ENCODE measurements at regions not wholly inside any gene's neighbourhood (a gene's known extent, or its start where the extent isn't known, plus 50 kb on each side); places are given as distances from the start of the nearest gene placed in this dataset.

DNA sequence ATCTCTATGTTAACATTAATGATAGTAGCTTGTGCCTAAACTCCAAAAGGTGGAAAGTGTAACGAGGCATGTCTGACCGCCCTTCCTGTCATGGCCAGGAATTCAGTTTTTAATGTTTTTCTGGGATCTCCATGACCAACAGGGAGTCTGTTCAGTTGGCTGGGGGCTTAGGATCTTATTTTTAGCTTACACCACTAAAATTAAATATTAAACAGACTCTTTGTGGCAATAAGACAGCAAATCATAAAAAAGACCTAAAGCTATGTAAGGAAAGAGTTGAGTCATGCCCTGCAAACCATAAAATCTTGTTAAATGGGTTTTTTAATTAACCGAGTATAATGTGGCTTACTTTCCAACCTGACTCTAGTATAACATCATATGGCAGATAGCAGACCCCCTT, 247.8 kb downstream of the DIRAS2 start:
- no peak for FAIRE-seq
- no peak for DNase-seq (ENCODE audit: insufficient read length, low spot score)

DNA sequence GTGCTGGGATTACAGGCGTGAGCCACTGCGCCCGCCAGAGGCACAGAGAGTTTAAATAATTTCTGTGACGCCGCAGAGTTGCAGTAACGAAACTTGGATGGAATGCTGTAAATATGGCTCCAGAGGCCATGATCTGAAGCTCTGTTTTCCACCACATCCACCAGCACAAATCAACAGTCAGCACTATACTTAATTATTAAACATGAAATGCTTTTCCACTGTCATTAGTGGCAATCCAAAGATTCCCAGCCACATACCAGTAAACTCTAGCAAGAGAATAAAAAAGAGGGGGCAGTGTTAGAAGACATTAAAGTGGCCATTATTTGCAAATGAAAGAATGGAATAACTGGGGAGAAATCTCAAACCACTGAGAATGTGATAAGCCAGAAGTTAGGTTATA, 242.5 kb downstream of the DIRAS2 start:
- DNase-seq (ENCODE audit: insufficient read length, low spot score), result no peak
- no peak for FAIRE-seq

DNA sequence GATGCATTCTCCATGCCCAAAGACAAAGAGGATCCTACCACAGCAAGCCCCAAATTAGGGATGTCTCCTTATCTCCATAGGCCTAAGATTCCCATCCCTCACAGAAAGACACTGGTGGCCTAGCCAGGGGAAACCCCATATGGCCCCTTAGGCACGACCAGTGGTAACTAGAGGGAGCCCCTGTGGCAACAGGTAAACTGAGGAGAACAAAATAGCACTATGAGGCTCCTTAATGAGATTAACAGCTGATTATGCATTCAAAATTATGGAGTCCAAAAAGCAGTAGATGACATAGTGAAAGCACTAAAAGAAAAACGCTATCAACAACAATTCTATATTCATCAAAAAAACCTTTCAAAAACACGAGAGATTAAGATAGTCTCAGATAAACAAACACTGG, 234.0 kb downstream of the DIRAS2 start:
- no peak for DNase-seq (ENCODE audit: insufficient read length, low spot score)
- FAIRE-seq, result no peak

DNA sequence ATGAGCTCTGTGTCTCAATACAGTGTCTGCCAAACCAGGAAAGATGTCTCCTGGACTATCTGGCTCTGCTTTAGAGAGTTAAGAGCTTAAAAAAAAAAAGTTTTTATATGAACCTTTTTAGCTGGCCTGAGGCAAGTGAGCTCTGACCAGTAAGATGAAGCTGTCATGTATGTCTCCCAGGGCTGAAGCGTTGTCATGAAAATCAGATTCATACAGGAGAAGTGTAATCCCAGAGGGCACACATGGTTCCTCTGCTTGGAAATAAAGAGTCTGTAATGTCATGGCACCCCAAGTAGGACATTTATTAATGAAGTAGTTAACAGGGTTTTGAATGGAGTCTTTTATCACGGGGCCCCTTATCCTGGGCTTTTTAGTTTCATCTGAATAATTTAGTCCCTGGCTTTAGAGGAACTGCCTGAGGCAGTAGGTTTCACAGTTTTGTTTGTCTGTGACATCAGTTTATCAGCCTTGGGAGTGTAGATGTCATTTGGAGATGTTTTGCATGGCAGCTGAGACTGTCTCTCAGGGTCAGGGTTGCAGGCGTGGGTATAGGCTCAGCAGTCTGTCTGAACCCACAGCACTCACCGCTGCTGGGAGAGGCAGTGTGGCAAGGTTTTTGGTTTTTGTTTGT, 223.3 kb downstream of the DIRAS2 start:
- FAIRE-seq (no peak), DNase-seq (ENCODE audit: insufficient read length, low spot score) (no peak)

DNA sequence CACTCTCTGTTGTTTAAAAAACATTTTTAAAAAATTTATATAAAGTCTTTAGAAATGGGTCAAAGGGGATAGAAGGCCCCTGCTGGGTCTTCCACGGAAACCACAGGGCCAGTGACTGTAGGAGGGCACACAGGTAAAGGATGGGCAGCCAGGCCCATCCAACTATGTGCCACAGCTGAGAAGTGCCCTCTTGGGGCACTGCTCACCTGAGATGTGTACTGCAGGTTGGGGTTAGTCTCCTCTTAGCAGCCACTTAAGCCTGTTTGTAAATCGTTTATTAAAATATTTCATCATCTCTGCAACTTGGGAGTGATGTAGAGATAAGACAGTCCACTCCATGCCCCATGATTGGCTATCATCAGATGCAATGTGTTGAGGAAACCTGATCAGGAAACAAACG, 222.4 kb downstream of the DIRAS2 start:
- DNase-seq (ENCODE audit: insufficient read length, low spot score) (no peak), FAIRE-seq (no peak)

DNA sequence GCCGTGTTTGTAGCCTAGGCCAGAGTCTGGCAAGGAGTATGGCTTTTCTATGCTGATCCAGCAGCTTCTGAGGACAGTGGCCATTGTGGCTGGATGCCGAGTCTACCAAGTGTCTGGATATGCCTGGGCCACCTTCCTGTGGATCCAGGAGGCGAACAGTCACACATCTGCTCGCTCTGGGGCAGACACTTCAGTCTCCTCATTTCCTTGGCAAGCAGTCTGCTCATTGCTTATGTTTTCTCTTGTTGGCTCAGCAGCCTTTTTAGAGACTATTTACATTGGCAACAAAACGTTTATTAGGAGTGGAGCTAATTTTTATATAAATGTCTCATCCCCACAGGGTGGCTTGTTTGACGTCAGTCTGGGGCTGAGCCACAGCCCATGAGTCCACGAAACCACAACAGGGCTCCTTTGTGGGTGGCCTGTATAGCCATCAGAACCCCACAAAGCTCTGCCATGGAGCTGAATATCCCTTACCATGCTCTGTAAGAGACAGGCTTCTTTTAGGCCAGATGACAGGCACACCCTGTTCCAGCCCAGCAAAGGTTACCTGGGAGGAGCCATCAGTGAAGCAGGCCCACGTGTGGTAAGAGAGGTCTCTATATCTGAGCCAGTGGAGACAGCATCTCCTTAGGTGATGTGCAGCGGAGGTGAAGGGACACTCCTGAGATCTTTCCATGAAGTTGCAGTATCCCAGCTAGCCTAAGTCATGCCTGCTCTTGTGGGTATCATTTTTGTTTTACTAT, 221.7 kb downstream of the DIRAS2 start:
- DNase-seq (ENCODE audit: insufficient read length, low spot score), result no peak
- no peak for FAIRE-seq

DNA sequence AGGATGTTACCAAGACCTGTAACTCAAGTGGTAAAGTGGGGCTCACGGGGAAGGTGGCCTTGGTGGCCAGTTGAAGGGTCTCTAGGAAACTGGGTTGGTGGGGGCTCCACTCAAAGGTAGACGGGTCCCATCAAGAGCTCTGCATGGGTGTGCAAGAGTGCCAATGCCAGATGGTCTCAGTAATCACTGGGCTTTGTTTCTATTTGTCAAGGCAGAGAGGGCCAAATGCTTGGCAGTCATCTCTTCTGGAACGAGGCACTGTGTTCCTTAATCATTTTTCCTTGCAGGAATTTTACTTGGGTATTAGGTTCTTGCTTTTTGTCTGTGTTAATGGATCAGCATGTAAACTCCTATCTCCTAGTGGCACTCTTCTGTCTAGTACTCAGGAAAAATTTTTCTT, 220.8 kb downstream of the DIRAS2 start:
- no peak for FAIRE-seq
- DNase-seq (ENCODE audit: insufficient read length, low spot score), result no peak

DNA sequence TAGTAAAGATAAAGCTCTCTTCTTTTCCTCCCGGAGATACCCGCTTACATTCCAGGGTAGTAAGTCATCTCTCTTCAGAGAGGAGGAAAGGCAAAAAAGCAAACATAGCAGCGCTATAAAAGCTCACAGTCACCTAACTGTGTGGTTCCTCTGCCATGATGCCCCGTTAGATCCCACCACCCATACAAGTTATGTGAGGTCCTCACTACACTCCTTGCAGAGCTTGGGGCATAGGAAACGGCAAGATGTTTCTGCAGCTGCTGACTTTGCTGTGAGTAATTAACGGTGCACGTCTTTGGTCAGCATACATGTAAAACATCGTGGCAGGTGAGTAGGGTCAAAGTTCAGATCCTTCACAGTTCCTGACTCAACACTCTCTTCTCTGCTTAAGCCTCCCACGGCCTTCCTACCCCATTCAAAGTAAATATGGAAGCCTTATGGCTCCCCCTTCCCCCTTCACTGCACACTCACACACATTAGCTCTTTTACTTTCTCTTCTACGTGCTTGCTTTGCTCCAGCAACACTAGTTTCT, 218.9 kb downstream of the DIRAS2 start:
- FAIRE-seq (no peak), DNase-seq (ENCODE audit: insufficient read length, low spot score) (no peak)

DNA sequence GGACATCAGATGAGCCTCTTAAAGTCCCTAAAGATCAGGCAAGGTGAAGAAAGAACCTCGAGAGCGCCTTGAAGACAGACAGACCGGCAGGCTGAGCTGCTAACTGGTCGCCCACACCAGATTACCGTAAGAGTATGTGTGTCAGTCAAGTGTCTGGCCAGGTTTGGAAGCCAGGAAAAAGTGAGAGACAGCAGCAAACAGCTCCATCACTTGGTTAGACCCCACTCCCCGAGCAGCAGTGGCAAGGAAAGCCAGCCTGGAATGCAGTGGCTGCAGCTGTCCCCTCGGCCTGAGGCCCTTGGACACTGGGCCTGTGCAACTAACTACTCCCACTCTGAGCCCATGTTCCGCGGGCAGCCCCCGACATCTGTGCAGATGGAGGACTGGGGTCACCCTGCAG, 214.1 kb downstream of the DIRAS2 start:
- DNase-seq (ENCODE audit: insufficient read length, low spot score) (no peak), FAIRE-seq (no peak)

DNA sequence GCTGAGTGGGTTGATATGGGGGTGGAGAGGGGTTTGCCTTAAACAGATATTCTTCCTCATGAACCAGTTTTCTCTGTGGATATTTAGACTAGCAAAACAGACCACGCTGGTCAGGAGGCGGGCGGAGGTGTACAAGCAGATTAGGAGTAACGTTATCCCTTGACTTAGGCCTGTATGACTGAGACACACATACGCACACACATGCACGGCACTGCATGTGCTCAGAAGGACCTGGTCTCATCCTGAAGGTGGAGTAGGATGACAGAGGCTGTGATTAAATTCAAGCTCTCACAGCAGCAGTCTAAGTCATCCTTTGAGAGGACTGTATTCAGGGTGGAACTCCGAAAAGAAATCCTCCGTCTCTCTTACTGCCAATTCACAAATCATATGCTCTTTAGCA, 209.7 kb downstream of the DIRAS2 start:
- no peak for DNase-seq (ENCODE audit: insufficient read length, low spot score)
- FAIRE-seq, result no peak

DNA sequence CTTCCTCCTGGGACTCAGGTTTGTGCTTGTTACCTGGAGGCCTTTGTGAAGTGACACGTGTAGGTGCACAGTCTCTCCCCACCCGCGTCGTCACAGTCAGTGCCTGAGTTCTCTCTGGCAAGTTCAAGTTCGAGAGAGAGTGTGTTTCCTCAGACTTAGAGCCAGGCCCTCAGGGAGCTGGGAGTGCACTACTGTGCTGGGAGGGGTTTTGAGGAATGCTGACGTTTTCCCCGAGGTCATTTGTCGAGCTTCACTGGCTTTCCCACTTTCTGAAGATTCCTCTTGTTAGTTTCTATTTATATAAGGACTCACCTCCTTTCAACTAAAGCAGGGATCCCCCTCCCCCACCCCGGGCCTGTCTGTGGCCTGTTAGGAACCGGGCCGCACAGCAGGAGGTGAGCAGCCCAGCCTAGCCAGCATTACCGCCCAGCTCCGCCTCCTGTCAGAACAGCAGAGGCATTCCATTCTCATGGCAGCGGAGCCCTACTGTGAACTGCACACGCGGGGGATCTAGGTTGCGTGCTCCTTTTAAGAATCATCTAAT, 209.2 kb downstream of the DIRAS2 start:
- no peak for DNase-seq (ENCODE audit: insufficient read length, low spot score)
- FAIRE-seq, result no peak

DNA sequence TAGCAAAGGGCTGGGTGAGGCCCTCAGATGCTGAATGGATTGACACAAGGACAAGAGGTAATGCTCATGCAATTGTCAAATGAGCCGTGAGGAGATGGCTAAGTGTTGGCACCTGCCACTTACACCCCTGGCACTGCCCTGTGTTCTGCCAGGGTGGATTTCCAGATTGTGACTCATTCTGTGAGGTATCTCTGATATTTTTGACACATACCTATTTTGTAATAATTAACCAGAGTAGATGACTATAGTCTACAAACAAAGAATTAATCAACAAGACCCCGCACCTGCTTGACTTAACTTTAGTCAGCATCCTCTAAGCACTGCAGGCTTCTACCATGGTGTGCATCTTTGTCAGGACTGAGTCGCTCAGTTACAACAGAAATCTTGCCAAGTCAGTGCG, 200.8 kb downstream of the DIRAS2 start:
- FAIRE-seq, result no peak

DNA sequence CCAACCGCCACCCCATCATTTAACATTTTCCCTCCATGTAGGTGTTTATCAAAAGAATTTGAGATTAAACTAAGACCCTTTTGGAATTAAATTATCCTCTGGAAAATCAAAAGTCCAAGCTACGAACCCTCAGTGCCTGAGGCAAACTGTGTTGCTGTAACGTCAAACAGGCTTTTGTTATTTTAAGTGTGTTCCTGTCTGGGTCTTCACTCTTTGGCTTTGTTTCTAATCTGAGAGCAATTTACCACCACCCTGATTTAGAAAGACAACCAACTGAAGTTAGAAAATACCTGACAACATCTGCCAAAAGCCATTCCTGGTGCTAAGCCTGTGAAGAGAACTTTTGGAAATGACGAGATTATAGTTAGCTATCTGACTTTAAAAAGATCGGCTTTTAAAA, 199.9 kb downstream of the DIRAS2 start:
- FAIRE-seq (no peak), DNase-seq (ENCODE audit: insufficient read length, low spot score) (no peak)

More for the DNA sequence above, 200.8 kb downstream of the DIRAS2 start:
- DNase-seq (ENCODE audit: insufficient read length, low spot score), result no peak

DNA sequence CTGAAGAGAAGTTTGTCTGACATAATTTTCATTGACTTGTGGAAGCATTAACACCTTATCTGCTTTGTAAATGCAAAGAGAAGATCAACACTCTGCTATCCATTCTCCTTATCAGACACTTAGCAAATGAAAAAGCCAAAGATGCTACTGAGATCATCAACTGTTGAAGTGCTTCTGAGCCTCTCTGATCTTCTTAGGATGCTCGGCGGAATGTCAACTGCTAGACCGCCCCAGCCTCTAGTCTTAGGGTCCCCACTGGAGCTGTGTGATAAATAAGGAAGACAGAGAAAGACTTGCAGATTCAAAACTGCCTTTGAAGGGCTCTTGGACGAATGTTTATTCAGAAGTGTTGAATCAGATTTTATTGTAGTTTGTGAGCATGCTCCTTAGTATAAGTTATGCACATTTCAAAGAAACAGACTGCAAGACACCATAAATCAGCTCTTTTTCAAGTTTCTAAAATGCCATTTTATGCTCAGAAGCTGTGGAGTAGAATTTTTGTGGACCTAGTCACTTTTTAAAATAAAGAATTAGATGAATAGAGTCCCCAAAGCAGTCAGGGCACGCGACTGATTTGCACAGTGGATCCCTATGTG, 197.9 kb downstream of the DIRAS2 start:
- FAIRE-seq (no peak), DNase-seq (ENCODE audit: insufficient read length, low spot score) (no peak)

DNA sequence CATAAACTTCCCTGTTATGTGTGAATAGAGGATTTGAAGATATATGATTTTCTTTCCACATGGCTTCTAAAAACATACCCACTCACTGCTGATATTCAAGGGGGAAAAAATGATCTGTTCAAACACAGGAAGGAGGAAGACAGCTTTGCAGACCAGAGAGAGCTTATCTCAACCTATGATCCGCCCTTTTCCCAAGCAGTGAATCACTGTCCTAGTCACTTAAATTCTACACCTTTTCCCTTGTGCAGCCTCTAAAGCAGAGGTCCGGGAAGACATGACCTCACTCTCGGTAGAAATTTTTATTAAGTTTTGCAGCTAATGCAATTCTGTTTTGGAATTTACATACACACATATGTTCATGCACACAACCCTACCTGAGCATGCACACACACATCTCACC, 197.2 kb downstream of the DIRAS2 start:
- no peak for DNase-seq (ENCODE audit: insufficient read length, low spot score)
- no peak for FAIRE-seq

DNA sequence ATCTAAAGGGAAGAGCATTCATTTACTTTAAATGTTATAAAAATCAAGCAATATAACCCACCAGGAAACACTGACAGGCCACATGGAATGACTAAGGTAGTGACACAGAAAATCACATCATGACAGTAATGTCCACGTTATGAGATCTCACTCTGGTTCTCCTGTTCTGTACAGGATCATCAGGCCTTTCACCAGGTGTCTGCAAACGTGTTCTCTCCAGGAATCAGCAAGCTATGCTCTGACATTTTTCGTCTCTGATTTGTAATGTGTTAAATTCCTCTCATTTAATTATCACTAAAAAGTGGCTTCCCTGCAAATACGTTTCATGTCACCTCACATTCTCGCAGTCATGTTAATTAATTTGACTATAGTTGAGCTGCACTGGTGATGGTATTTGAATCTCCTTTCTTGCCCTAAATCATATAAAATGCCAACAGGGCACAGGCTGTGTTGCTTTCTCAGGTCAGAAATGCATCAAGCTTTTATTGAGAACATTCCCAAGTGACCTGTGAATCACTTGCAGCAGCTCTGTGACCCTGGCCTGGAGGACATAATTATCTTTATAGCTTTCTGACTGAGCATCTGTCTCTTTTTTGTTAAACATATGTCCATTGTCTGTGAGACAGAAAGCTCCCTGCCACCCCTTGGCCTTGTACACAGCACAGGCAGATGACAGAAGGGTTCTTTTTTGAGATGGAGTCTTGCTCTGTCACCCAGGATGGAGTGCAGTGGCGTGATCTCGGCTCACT, 196.2 kb downstream of the DIRAS2 start:
- DNase-seq (ENCODE audit: insufficient read length, low spot score), result no peak
- FAIRE-seq, result no peak

DNA sequence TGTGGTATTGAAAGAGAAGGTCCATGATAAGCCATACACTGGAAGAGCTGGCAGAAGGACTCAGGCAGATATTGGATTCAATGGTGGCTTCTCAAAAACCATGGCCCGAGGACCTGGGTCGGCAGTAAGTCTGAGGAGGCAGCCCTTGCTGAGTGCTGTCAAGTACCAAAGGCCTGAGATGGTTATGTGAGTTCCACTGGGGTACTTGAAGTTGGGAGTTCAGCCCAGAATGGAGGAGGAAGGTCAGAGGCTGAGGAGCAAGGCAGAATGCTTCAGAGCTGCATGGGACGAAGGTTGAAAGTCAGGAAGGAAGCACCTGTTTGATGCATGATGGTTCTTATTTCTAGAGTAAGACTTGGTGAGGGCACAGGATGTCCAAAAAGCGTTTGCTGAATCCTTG, 194.9 kb downstream of the DIRAS2 start:
- FAIRE-seq, result no peak
- no peak for DNase-seq (ENCODE audit: insufficient read length, low spot score)

DNA sequence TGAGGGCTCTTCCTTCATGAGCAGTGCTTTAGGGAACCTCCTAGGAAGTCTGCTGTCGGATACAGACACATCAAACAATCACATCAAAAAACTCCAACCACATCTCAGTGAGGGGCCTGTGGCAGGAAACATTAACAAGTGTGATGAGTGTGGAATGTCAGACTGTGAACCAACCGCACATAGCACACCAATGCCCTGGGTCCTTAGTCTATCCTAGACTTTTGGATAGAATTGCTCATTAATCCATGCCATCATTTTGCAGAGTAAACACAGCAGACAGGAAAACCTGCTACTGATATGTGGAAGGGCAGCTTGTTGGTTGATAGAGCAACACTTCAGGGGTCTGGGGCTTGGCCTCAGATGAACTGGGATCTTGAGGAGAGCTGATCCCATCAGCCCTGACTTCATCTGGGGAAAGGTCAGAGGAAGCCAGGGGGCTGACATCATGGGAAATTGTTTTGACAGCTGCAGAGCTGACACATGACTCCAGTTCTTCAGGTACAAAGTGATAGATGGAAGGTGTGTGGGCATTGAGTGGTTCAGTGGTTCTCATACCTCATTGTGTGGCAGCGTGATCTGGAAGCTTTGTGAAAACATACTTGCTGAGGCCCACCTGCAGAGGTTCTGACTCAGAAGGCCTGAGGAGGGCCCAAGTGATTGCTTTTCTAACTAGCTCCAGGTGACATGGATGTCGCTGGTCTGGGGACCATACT, 193.3 kb downstream of the DIRAS2 start:
- no peak for DNase-seq (ENCODE audit: insufficient read length, low spot score)
- no peak for FAIRE-seq

DNA sequence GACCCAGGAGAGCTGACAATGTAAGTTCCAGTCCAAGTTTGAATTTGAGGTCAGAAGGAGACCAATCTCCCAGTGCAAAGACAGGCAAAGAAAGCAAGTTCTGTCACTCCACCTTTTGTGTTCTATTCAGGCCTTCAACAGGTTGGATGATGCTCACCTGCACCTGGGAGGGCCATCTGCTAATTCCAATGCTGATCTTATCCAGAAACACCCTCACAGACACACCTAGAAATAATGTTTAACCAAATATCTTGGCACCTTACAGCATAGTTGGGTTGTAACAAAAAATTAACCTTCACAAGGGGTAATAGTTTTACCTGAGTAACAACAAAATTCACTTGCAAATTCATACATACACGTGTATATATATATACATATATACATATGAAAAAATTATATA, 190.8 kb downstream of the DIRAS2 start:
- DNase-seq (ENCODE audit: insufficient read length, low spot score) (no peak), FAIRE-seq (no peak)

DNA sequence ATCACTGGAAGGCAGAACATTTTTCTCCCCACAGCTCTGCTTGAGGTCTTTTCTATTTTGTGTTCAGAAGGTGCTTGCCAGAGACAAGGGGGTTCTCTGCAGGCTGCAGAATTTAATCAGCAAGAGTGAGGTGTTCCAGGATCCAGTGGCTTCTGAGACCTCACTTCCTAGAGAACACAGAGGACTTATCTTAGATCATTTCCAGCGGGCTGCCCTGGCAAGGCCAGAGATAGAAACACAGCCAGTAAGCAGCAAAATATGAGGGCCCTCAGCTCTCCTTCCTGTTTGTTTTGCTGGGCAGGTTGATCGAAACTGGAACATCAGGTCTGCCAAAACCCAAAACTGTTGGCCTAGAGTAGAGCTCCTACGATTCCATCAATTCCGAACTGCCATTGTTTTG, 187.3 kb downstream of the DIRAS2 start:
- DNase-seq (ENCODE audit: insufficient read length, low spot score) (no peak), FAIRE-seq (no peak)
